ENCODE measurements at regions not wholly inside any gene's neighbourhood (a gene's known extent, or its start where the extent isn't known, plus 50 kb on each side); places are given as distances from the start of the nearest gene placed in this dataset.
"Not testable (repeated sequence)": the region's sequence is repeated elsewhere in the genome, so short reads cannot be mapped to it uniquely, and the experiment has no call there.

GRCh38 chr1:239107676-239108075 lies 278.7 kb upstream of the CHRM3 start:
- no peaks in the 10 kb centered on the region for H3K4me1 ChIP-seq
- WGBS, 2 donors, result 84 to 92% methylated on average over 7 of the region's 7 CpGs
- ATAC-seq (ENCODE audit: low FRiP score in 2 of 2) (no peak), DNase-seq (no peak)
- no peak overlapping the region for H3K27ac ChIP-seq
- H3K4me3 ChIP-seq, result no peak overlapping the region
- no peaks in the 10 kb centered on the region for H3K27me3 ChIP-seq
- TF ChIP-seq CTCF (IDR thresholded peaks at IDR 0.05) (no peak), POLR2AphosphoS5 (IDR thresholded peaks at IDR 0.05) (no peak), POLR2A (IDR thresholded peaks at IDR 0.05) (no peak), EP300 (IDR thresholded peaks at IDR 0.05) (no peak)
- no peaks in the 10 kb centered on the region for H3K36me3 ChIP-seq
- H3K9me3 ChIP-seq, result no peaks in the 10 kb centered on the region

- H3K36me3 ChIP-seq; H3K27me3 ChIP-seq; ATAC-seq (ENCODE audit: low FRiP score in 2 of 2); H3K4me1 ChIP-seq; H3K27ac ChIP-seq; H3K4me3 ChIP-seq; H3K9me3 ChIP-seq; DNase-seq: not testable (repeated sequence)
- WGBS, 2 donors, result 72 to 88% methylated on average over 7 of the region's 7 CpGs
Measured at GRCh38 chr1:239106689-239107088, 279.7 kb upstream of the CHRM3 start.

- no peaks in the 10 kb centered on the region for H3K36me3 ChIP-seq
- DNase-seq, result no peak
- H3K27ac ChIP-seq, result no peak overlapping the region
- peak; percentile 41 to 43 for ATAC-seq (ENCODE audit: low FRiP score in 2 of 2)
- H3K4me3 ChIP-seq, result no peak overlapping the region
- no peaks in the 10 kb centered on the region for H3K9me3 ChIP-seq
- no peaks in the 10 kb centered on the region for H3K4me1 ChIP-seq
- no peaks in the 10 kb centered on the region for H3K27me3 ChIP-seq
- WGBS, 2 donors, result 67 to 72% methylated on average over 7 of the region's 7 CpGs
- TF ChIP-seq CTCF (IDR thresholded peaks at IDR 0.05), result no peak
- TF ChIP-seq POLR2AphosphoS5 (IDR thresholded peaks at IDR 0.05), result no peak
Measured at GRCh38 chr1:239098400-239099037, 287.8 kb upstream of the CHRM3 start.

GRCh38 chr1:239091537-239091936 lies 294.8 kb upstream of the CHRM3 start:
- no peaks in the 10 kb centered on the region for H3K9me3 ChIP-seq
- no peak for TF ChIP-seq POLR2A (IDR thresholded peaks at IDR 0.05)
- no peak for TF ChIP-seq EP300 (IDR thresholded peaks at IDR 0.05)
- no peak for TF ChIP-seq CTCF (IDR thresholded peaks at IDR 0.05)
- no peak for TF ChIP-seq POLR2AphosphoS5 (IDR thresholded peaks at IDR 0.05)
- ATAC-seq (ENCODE audit: low FRiP score in 2 of 2), result no peak

GRCh38 chr1:239084459-239085080 lies 301.8 kb upstream of the CHRM3 start:
- ATAC-seq (ENCODE audit: low FRiP score in 2 of 2) (no peak), DNase-seq (no peak)
- no peak overlapping the region for H3K4me3 ChIP-seq
- no peak overlapping the region for H3K27ac ChIP-seq
- peaks cover 0 to 2% (median 0%) of the 10 kb centered on the region in 4 donors for H3K9me3 ChIP-seq
- TF ChIP-seq POLR2A (IDR thresholded peaks at IDR 0.05) (no peak), EP300 (IDR thresholded peaks at IDR 0.05) (no peak), CTCF (IDR thresholded peaks at IDR 0.05) (no peak), POLR2AphosphoS5 (IDR thresholded peaks at IDR 0.05) (no peak)
- no peaks in the 10 kb centered on the region for H3K27me3 ChIP-seq
- H3K36me3 ChIP-seq, result no peaks in the 10 kb centered on the region
- H3K4me1 ChIP-seq, result no peaks in the 10 kb centered on the region
- WGBS, 2 donors, result 94% methylated on average over 2 of the region's 2 CpGs; no CpG with 5 or more reads in 1 of the 2 donors

More at GRCh38 chr1:239091537-239091936, 294.8 kb upstream of the CHRM3 start:
- WGBS, 2 donors, result 57 to 66% methylated on average over 3 of the region's 3 CpGs
- H3K36me3 ChIP-seq, result no peaks in the 10 kb centered on the region
- no peak overlapping the region for H3K27ac ChIP-seq
- H3K4me3 ChIP-seq, result no peak overlapping the region
- no peaks in the 10 kb centered on the region for H3K27me3 ChIP-seq
- no peak for DNase-seq
- H3K4me1 ChIP-seq, result no peaks in the 10 kb centered on the region

GRCh38 chr1:239081947-239082346 lies 304.4 kb upstream of the CHRM3 start:
- ATAC-seq (ENCODE audit: low FRiP score in 2 of 2); H3K4me1 ChIP-seq; H3K36me3 ChIP-seq; H3K27me3 ChIP-seq; H3K4me3 ChIP-seq; H3K27ac ChIP-seq; DNase-seq; H3K9me3 ChIP-seq: not testable (repeated sequence)
- WGBS, 2 donors, result 74 to 88% methylated on average over 3 of the region's 3 CpGs

Measured in upper lobe of left lung (tissue), 6 donors.